K562 (cell line): ENCODE measurements at regions not wholly inside any gene's neighbourhood (a gene's known extent, or its start where the extent isn't known, plus 50 kb on each side); places are given as distances from the start of the nearest gene placed in this dataset.

Experiments used
- EZH2 ChIP-seq: IDR thresholded peaks from 2 replicates; pipeline ENCODE4 v1.6.1; 2012; ENCODE audit warnings: low read depth, mild to moderate bottlenecking, inconsistent platforms, low read length, borderline replicate concordance
- FOS ChIP-seq: IDR thresholded peaks from 3 replicates; pipeline ENCODE4 v1.6.1; 2011; ENCODE audit not compliant: insufficient read length; ENCODE audit errors: extremely low read depth
- GABPA ChIP-seq: fragments of 200-800 bp; sonication (Bioruptor generic); conservative IDR thresholded peaks from 2 replicates; pipeline ENCODE4 v1.6.1; 2016; ENCODE audit warnings: low read depth, missing genetic modification characterization, missing compliant biosample characterization
- NFATC3 ChIP-seq: fragments of 450-650 bp; IDR thresholded peaks from 2 replicates; pipeline ENCODE4 v1.6.1; 2017; ENCODE audit warnings: mild to moderate bottlenecking
- PML ChIP-seq: IDR thresholded peaks from 2 replicates; pipeline ENCODE4 v1.6.1; 2012; ENCODE audit warnings: low read length, inconsistent platforms
- POU5F1 ChIP-seq: fragments of 150-350 bp; IDR thresholded peaks from 2 replicates; pipeline ENCODE4 v1.6.1; 2014; ENCODE audit warnings: borderline replicate concordance, low read length, low read depth, mild to moderate bottlenecking; ENCODE audit not compliant: partially characterized antibody
- RAD51 ChIP-seq: fragments of 450-650 bp; IDR thresholded peaks from 2 replicates; pipeline ENCODE4 v1.7.1; 2016; ENCODE audit warnings: low read depth, mild to moderate bottlenecking, borderline replicate concordance
- TAF1 ChIP-seq: IDR thresholded peaks from 2 replicates; pipeline ENCODE4 v1.6.1; 2011; ENCODE audit warnings: mild to moderate bottlenecking, low read length, moderate library complexity; ENCODE audit not compliant: insufficient read depth, control insufficient read depth, severe bottlenecking; ENCODE audit errors: extremely low read depth
- USF2 ChIP-seq: sonication (generic); formaldehyde crosslinking; IDR thresholded peaks from 2 replicates; pipeline ENCODE4 v1.5.0; 2020; ENCODE audit warnings: missing genetic modification reagents
- TF ChIP-seq, protein P1 (sequence below), 3 experiments: IDR thresholded peaks in 2 of 3; conservative IDR thresholded peaks in 1 of 3; 2 replicates each; pipeline ENCODE4 v1.5.1; 2011 to 2012; ENCODE audit warnings: low read length in 3 of 3, mild to moderate bottlenecking in 3 of 3, control low read depth in 2 of 3, improper control_type of control experiment in 1 of 3, inconsistent platforms in 1 of 3, low read depth in 1 of 3, mixed read lengths in 1 of 3, moderate library complexity in 1 of 3; ENCODE audit not compliant: insufficient read depth in 2 of 3

DNA sequence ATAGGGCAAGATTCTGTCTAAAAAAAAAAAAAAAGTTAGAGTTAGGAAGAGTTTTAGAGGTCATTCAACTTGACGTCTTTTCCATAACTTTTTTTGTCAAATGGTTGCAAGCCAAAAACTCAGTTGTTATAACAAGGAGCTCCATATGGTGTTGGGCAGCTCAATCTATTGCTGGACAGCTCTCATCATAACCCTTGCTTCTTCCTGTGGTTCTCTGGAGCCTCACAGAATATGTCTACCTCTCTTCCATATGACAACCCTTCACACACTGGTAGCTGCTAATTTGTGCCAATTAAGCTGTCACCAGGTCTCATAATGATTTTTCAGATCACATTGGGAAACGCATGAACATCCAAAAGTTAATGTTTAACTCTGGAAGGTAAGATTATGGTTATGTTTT is 57.8 kb upstream of the SLC16A1 start:
- TF ChIP-seq, protein P1, sequence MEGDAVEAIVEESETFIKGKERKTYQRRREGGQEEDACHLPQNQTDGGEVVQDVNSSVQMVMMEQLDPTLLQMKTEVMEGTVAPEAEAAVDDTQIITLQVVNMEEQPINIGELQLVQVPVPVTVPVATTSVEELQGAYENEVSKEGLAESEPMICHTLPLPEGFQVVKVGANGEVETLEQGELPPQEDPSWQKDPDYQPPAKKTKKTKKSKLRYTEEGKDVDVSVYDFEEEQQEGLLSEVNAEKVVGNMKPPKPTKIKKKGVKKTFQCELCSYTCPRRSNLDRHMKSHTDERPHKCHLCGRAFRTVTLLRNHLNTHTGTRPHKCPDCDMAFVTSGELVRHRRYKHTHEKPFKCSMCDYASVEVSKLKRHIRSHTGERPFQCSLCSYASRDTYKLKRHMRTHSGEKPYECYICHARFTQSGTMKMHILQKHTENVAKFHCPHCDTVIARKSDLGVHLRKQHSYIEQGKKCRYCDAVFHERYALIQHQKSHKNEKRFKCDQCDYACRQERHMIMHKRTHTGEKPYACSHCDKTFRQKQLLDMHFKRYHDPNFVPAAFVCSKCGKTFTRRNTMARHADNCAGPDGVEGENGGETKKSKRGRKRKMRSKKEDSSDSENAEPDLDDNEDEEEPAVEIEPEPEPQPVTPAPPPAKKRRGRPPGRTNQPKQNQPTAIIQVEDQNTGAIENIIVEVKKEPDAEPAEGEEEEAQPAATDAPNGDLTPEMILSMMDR (IDR thresholded peaks at IDR 0.05 in 2 of 3, conservative IDR thresholded peaks at IDR 0.05 in 1 of 3; ENCODE audit: insufficient read depth in 2 of 3, low read depth in 1 of 3, low read length in 3 of 3): no peak
- no peak for TF ChIP-seq GABPA (tag)
- no peak for TF ChIP-seq POU5F1
- TF ChIP-seq TAF1: no peak
- no peak for TF ChIP-seq RAD51
- no peak for TF ChIP-seq EZH2
- TF ChIP-seq PML: no peak
- TF ChIP-seq NFATC3: no peak
- no peak for TF ChIP-seq FOS
- TF ChIP-seq USF2 (CRISPR knock-in tag): no peak
